GM12864 (cell line): ENCODE measurements at regions not wholly inside any gene's neighbourhood (a gene's known extent, or its start where the extent isn't known, plus 50 kb on each side); places are given as distances from the start of the nearest gene placed in this dataset.

ENCODE experiments used
- DNase-seq: peaks from one replicate; pipeline ENCODE4 v3.0.0-alpha.2; 2011; ENCODE audit warnings: low read depth
- H3K4me3 ChIP-seq: 2 replicates; pipeline ENCODE4 v1.5.1; 2011; ENCODE audit warnings: mild to moderate bottlenecking, low read depth, low read length, control low read depth
- CTCF ChIP-seq: IDR thresholded peaks from 2 replicates; pipeline ENCODE4 v1.5.1; 2011; ENCODE audit warnings: low read depth, mild to moderate bottlenecking, moderate library complexity, low read length, control low read depth, inconsistent platforms; ENCODE audit errors: missing control alignments

- no peak overlapping the region for H3K4me3 ChIP-seq
- TF ChIP-seq CTCF, result no peak
- no peak for DNase-seq
Observed at GRCh38 chr10:98332623-98333269, 64.8 kb upstream of the LOXL4 start.

DNA sequence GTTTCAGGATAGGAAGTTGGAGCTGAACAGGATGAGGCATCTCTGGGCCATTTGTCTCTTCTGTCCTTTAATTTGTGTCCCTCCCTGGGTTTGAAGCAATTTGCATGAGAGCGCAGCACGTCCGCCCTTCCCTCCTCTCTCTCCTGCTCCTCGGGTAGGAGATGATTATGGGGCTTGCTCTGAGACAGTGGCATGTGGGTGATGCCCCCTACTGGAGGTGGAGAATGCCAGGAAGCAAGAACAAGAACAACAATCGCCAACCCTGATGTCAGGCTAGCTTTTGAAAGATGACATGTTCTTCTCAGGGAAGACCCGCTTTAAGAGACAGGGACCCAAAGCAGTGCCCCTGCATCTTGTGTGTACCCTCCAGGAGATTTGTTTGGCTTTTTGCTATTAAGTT is 63.9 kb upstream of the LOXL4 start:
- peak; percentile 26 for DNase-seq
- peak; percentile 63 for TF ChIP-seq CTCF
- H3K4me3 ChIP-seq, result no peak overlapping the region

GRCh38 chr10:98330987-98331386 is 63.0 kb upstream of the LOXL4 start:
- H3K4me3 ChIP-seq, result no peak overlapping the region
- TF ChIP-seq CTCF, result no peak
- no peak for DNase-seq

DNA sequence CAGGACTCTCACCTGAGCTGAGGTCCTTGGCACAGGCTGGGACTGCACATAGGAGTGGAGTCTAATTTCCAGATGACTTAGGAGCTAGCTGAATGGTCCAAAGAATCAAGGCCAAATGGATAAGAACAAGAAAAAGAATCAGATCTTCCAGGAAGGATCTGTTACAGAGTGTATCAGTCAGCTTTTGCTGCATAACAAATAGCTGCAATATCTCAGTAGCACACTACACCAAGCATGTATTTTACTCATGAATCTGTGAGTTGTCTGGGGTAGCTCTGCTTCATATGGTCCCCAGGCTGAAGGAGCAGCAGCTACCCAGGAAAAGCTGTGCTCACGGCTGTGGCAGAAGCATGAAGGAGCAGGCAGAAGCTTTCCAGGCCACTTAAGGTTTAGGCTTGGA is 60.6 kb upstream of the LOXL4 start:
- no peak for TF ChIP-seq CTCF
- no peak for DNase-seq
- H3K4me3 ChIP-seq, result no peak overlapping the region

DNA sequence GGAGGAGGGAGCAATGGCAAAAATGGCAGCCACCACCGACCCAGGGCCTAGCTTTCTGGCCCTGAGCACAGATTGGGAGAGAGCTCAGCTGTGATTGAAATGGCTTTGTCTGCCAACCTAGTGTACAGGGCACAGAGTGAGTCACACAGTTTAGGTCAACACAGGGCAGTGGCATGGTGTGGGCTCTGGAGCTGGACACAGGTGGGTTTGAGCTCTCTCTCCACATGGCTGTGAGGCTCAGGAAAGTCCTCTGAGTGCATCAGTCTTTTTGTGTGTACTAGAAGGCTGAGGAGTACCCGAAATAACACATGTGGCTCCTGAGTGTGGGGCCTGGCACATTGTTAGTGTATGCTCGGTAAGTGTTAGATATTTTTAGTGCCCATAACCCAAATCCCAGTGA is 60.2 kb upstream of the LOXL4 start:
- TF ChIP-seq CTCF, result no peak
- H3K4me3 ChIP-seq, result no peak overlapping the region
- no peak for DNase-seq

GRCh38 chr10:98326621-98327027 is 58.6 kb upstream of the LOXL4 start:
- no peak for TF ChIP-seq CTCF
- DNase-seq, result no peak
- H3K4me3 ChIP-seq, result no peak overlapping the region
